Astrocyte (in vitro differentiated cells and primary cell): ENCODE measurements at regions not wholly inside any gene's neighbourhood (a gene's known extent, or its start where the extent isn't known, plus 50 kb on each side); places are given as distances from the start of the nearest gene placed in this dataset.

ENCODE experiments used
- EZH2 ChIP-seq: IDR thresholded peaks from 2 replicates; pipeline ENCODE4 v1.6.1; 2012; ENCODE audit warnings: mild to moderate bottlenecking, low read length, inconsistent platforms; ENCODE audit not compliant: insufficient read depth
- TF ChIP-seq, protein P1 (sequence below): IDR thresholded peaks from 2 replicates; pipeline ENCODE4 v1.5.1; 2011; ENCODE audit warnings: low read depth, mild to moderate bottlenecking, inconsistent platforms, low read length, moderate library complexity; ENCODE audit not compliant: insufficient read depth

DNA sequence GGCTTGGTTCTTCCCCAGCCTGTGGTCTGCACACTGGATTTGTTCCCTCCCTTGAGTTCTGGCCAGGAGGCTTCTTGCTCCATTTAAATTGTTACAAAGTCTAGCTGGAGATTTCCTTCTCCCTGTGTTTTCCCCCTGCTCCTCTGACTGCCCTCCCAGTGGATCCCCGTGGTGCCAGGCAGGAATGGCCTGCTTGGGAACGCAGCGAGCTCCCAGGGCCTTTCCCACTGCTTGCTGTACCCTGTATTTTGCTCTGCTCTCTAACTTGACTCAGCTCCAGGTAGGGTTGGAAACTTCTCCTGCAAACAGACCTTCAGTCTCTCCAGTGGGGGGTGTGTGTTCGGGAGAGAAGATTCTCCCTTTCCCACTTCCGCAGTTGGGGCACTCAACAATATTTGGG, 349.2 kb upstream of the FBXO33 start:
- TF ChIP-seq, protein P1, sequence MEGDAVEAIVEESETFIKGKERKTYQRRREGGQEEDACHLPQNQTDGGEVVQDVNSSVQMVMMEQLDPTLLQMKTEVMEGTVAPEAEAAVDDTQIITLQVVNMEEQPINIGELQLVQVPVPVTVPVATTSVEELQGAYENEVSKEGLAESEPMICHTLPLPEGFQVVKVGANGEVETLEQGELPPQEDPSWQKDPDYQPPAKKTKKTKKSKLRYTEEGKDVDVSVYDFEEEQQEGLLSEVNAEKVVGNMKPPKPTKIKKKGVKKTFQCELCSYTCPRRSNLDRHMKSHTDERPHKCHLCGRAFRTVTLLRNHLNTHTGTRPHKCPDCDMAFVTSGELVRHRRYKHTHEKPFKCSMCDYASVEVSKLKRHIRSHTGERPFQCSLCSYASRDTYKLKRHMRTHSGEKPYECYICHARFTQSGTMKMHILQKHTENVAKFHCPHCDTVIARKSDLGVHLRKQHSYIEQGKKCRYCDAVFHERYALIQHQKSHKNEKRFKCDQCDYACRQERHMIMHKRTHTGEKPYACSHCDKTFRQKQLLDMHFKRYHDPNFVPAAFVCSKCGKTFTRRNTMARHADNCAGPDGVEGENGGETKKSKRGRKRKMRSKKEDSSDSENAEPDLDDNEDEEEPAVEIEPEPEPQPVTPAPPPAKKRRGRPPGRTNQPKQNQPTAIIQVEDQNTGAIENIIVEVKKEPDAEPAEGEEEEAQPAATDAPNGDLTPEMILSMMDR, result no peak
- TF ChIP-seq EZH2, result no peak
